ENCODE measurements at regions not wholly inside any gene's neighbourhood (a gene's known extent, or its start where the extent isn't known, plus 50 kb on each side); places are given as distances from the start of the nearest gene placed in this dataset.

GRCh38 chr2:201969241-201969937, 64.3 kb upstream of the FZD7 start:
- H3K9me3 ChIP-seq (ENCODE audit: control insufficient read depth in 2 of 2, low read length in 2 of 2): no peaks in the 10 kb centered on the region
- peaks cover 0 to 2% (median 0%) of the 10 kb centered on the region in 7 donors for H3K9me3 Mint-ChIP-seq
- H3K27ac ChIP-seq (ENCODE audit: insufficient read depth, low read length, poor library complexity, severe bottlenecking): no peak overlapping the region
- no peak overlapping the region for H3K4me3 Mint-ChIP-seq
- peaks cover 0 to 2% (median 0%) of the 10 kb centered on the region in 4 donors for H3K4me1 Mint-ChIP-seq
- H3K4me1 ChIP-seq (ENCODE audit: control insufficient read depth, insufficient read depth, low read length, poor library complexity, severe bottlenecking): no peaks in the 10 kb centered on the region
- H3K36me3 Mint-ChIP-seq: no peaks in the 10 kb centered on the region
- H3K4me3 ChIP-seq (ENCODE audit: low read depth, low read length): no peak overlapping the region
- H3K27me3 Mint-ChIP-seq: no peaks in the 10 kb centered on the region
- H3K27ac Mint-ChIP-seq: peak overlapping the region in 1 of 3 donors; percentile 63
- no peak for ATAC-seq (ENCODE audit: low read depth in 2 of 2)
- no peaks in the 10 kb centered on the region for H3K36me3 ChIP-seq (ENCODE audit: control insufficient read depth, insufficient read depth, low read length)
- DNase-seq: no peak
- no peaks in the 10 kb centered on the region for H3K27me3 ChIP-seq (ENCODE audit: control insufficient read depth, insufficient read depth, low read length)

- ATAC-seq (ENCODE audit: low read depth in 2 of 2): no peak
- Histone ChIP-seq H3K9me3 (ENCODE audit: control insufficient read depth in 2 of 2, low read length in 2 of 2) (no peaks in the 10 kb centered on the region), H3K27ac (ENCODE audit: insufficient read depth, low read length, poor library complexity, severe bottlenecking) (no peak overlapping the region), H3K4me1 (ENCODE audit: control insufficient read depth, insufficient read depth, low read length, poor library complexity, severe bottlenecking) (no peaks in the 10 kb centered on the region), H3K27me3 (ENCODE audit: control insufficient read depth, insufficient read depth, low read length) (no peaks in the 10 kb centered on the region), H3K4me3 (ENCODE audit: low read depth, low read length) (no peak overlapping the region), H3K36me3 (ENCODE audit: control insufficient read depth, insufficient read depth, low read length) (no peaks in the 10 kb centered on the region)
- no peaks in the 10 kb centered on the region for H3K4me1 Mint-ChIP-seq
- peaks cover 0 to 2% (median 0%) of the 10 kb centered on the region in 7 donors for H3K9me3 Mint-ChIP-seq
- DNase-seq: no peak
- H3K36me3 Mint-ChIP-seq: no peaks in the 10 kb centered on the region
- no peak overlapping the region for H3K4me3 Mint-ChIP-seq
- H3K27me3 Mint-ChIP-seq: no peaks in the 10 kb centered on the region
- H3K27ac Mint-ChIP-seq: peak overlapping the region in 1 of 3 donors; percentile 63
These were observed 63.5 kb upstream of the FZD7 start for GRCh38 chr2:201969938-201970785.

- DNase-seq: no peak
- no peaks in the 10 kb centered on the region for H3K4me1 ChIP-seq (ENCODE audit: control insufficient read depth, insufficient read depth, low read length, poor library complexity, severe bottlenecking)
- H3K4me3 ChIP-seq (ENCODE audit: low read depth, low read length): no peak overlapping the region
- no peaks in the 10 kb centered on the region for H3K4me1 Mint-ChIP-seq
- no peaks in the 10 kb centered on the region for H3K36me3 Mint-ChIP-seq
- no peak for ATAC-seq (ENCODE audit: low read depth in 2 of 2)
- H3K27me3 ChIP-seq (ENCODE audit: control insufficient read depth, insufficient read depth, low read length): no peaks in the 10 kb centered on the region
- H3K9me3 ChIP-seq (ENCODE audit: control insufficient read depth in 2 of 2, low read length in 2 of 2): no peaks in the 10 kb centered on the region
- H3K9me3 Mint-ChIP-seq: peaks cover 0 to 2% (median 0%) of the 10 kb centered on the region in 7 donors
- no peak overlapping the region for H3K27ac ChIP-seq (ENCODE audit: insufficient read depth, low read length, poor library complexity, severe bottlenecking)
- no peaks in the 10 kb centered on the region for H3K36me3 ChIP-seq (ENCODE audit: control insufficient read depth, insufficient read depth, low read length)
- no peak overlapping the region for H3K27ac Mint-ChIP-seq
- no peaks in the 10 kb centered on the region for H3K27me3 Mint-ChIP-seq
- H3K4me3 Mint-ChIP-seq: no peak overlapping the region
These were observed 62.9 kb upstream of the FZD7 start for GRCh38 chr2:201970786-201971108.

- Mint-ChIP-seq H3K9me3 (peaks cover 0 to 2% (median 0%) of the 10 kb centered on the region in 7 donors), H3K27me3 (no peaks in the 10 kb centered on the region), H3K4me3 (no peak overlapping the region), H3K4me1 (no peaks in the 10 kb centered on the region), H3K36me3 (no peaks in the 10 kb centered on the region), H3K27ac (no peak overlapping the region)
- H3K9me3 ChIP-seq (ENCODE audit: control insufficient read depth in 2 of 2, low read length in 2 of 2): no peaks in the 10 kb centered on the region
- no peaks in the 10 kb centered on the region for H3K27me3 ChIP-seq (ENCODE audit: control insufficient read depth, insufficient read depth, low read length)
- no peak overlapping the region for H3K27ac ChIP-seq (ENCODE audit: insufficient read depth, low read length, poor library complexity, severe bottlenecking)
- H3K4me1 ChIP-seq (ENCODE audit: control insufficient read depth, insufficient read depth, low read length, poor library complexity, severe bottlenecking): no peaks in the 10 kb centered on the region
- DNase-seq: no peak
- no peak for ATAC-seq (ENCODE audit: low read depth in 2 of 2)
- H3K4me3 ChIP-seq (ENCODE audit: low read depth, low read length): no peak overlapping the region
- H3K36me3 ChIP-seq (ENCODE audit: control insufficient read depth, insufficient read depth, low read length): no peaks in the 10 kb centered on the region
These were observed 62.0 kb upstream of the FZD7 start for GRCh38 chr2:201971531-201972228.

- Mint-ChIP-seq H3K4me3 (no peak overlapping the region), H3K4me1 (no peaks in the 10 kb centered on the region)
- DNase-seq: no peak
These were observed 60.9 kb upstream of the FZD7 start for GRCh38 chr2:201972621-201973255.

GRCh38 chr2:201973305-201973928, 60.2 kb upstream of the FZD7 start:
- ATAC-seq (ENCODE audit: low read depth in 2 of 2): no peak
- H3K27ac Mint-ChIP-seq: no peak overlapping the region

More at GRCh38 chr2:201972621-201973255, 60.9 kb upstream of the FZD7 start:
- Histone ChIP-seq H3K27me3 (ENCODE audit: control insufficient read depth, insufficient read depth, low read length) (no peaks in the 10 kb centered on the region), H3K36me3 (ENCODE audit: control insufficient read depth, insufficient read depth, low read length) (no peaks in the 10 kb centered on the region), H3K9me3 (ENCODE audit: control insufficient read depth in 2 of 2, low read length in 2 of 2) (no peaks in the 10 kb centered on the region), H3K27ac (ENCODE audit: insufficient read depth, low read length, poor library complexity, severe bottlenecking) (no peak overlapping the region), H3K4me1 (ENCODE audit: control insufficient read depth, insufficient read depth, low read length, poor library complexity, severe bottlenecking) (no peaks in the 10 kb centered on the region), H3K4me3 (ENCODE audit: low read depth, low read length) (no peak overlapping the region)
- Mint-ChIP-seq H3K27me3 (peaks cover under 1% of the 10 kb centered on the region), H3K36me3 (no peaks in the 10 kb centered on the region), H3K27ac (peak overlapping the region in 1 of 3 donors; percentile 40), H3K9me3 (peaks cover 0 to 2% (median 0%) of the 10 kb centered on the region in 7 donors)
- no peak for ATAC-seq (ENCODE audit: low read depth in 2 of 2)

More at GRCh38 chr2:201973305-201973928, 60.2 kb upstream of the FZD7 start:
- Histone ChIP-seq H3K4me3 (ENCODE audit: low read depth, low read length) (no peak overlapping the region), H3K27ac (ENCODE audit: insufficient read depth, low read length, poor library complexity, severe bottlenecking) (no peak overlapping the region), H3K4me1 (ENCODE audit: control insufficient read depth, insufficient read depth, low read length, poor library complexity, severe bottlenecking) (no peaks in the 10 kb centered on the region), H3K36me3 (ENCODE audit: control insufficient read depth, insufficient read depth, low read length) (no peaks in the 10 kb centered on the region), H3K27me3 (ENCODE audit: control insufficient read depth, insufficient read depth, low read length) (no peaks in the 10 kb centered on the region), H3K9me3 (ENCODE audit: control insufficient read depth in 2 of 2, low read length in 2 of 2) (no peaks in the 10 kb centered on the region)
- Mint-ChIP-seq H3K4me3 (no peak overlapping the region), H3K9me3 (peaks cover 0 to 2% (median 0%) of the 10 kb centered on the region in 7 donors), H3K27me3 (peaks cover 4% of the 10 kb centered on the region), H3K36me3 (no peaks in the 10 kb centered on the region), H3K4me1 (no peaks in the 10 kb centered on the region)
- DNase-seq: no peak

All from CD4-positive, CD25-positive, alpha-beta regulatory T cell (primary cell).